LHCN-M2 (cell line): ENCODE measurements at regions not wholly inside any gene's neighbourhood (a gene's known extent, or its start where the extent isn't known, plus 50 kb on each side); places are given as distances from the start of the nearest gene placed in this dataset.

ENCODE experiments used
- DNase-seq: peaks from one replicate; pipeline ENCODE4 v3.0.0-alpha.2; 2012; ENCODE audit warnings: low read depth

GRCh38 chr10:110413903-110414547 lies 83.7 kb upstream of the DUSP5 start:
- peak; percentile 36 for DNase-seq

- DNase-seq: peak; percentile 37
Measured at GRCh38 chr10:110414548-110415309, 83.0 kb upstream of the DUSP5 start.

GRCh38 chr10:110415809-110416208 lies 81.9 kb upstream of the DUSP5 start:
- no peak for DNase-seq

GRCh38 chr10:110416776-110417711 lies 80.7 kb upstream of the DUSP5 start:
- peak; percentile 57 for DNase-seq

GRCh38 chr10:110418218-110418617 lies 79.5 kb upstream of the DUSP5 start:
- DNase-seq: no peak

DNA sequence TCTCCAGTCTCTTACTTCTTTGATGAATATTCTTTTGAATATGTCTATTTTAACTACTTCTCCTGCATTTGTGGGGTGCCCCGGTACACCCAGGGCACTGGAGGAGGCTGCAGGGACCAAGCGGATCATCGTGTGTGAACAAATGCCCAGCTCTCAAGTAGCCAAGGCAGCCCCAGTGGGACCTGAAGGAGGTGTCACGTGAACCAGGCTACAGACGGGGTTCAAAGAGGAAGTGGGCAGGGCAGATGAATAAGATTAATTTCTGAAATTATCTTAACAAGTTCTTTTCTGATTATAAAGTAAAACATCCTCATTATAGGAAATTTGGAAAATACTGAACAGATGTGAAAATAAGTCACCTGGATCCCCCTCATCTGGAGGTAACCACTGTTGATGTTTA lies 78.4 kb upstream of the DUSP5 start:
- no peak for DNase-seq

- DNase-seq: peak; percentile 53
Measured at GRCh38 chr10:110420401-110421193, 77.1 kb upstream of the DUSP5 start.

DNA sequence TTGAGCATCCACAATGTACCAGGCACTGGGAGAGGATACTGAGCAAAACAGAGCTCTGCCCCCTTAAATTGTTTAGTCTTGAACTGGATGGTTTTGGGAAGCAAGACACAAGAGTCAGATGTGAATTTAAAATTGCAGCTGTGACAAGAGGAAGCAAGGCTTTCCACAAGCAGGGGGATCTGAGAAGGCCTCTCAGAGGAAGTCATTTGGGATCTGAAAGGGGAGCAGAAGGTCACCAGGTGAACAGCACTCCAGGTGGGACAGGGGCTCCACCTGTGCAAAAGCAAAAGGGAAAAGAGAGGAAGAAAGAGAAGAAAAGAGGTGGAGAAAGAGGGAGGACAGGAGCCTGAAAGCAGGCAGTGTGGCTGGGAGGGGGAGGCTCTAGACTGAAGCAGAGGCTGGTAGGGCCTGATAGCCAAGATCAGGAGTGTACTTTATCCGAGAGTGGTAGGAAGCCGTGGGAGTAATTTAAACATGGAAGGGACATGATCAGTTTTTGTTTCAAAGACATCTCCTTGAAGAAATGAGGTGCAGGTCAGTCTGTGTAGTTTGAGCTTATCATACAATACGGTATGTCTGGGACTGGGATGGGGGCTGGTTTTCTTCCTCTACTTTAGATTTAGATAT lies 76.1 kb upstream of the DUSP5 start:
- DNase-seq: no peak

- no peak for DNase-seq
Measured at GRCh38 chr10:110422548-110422947, 75.2 kb upstream of the DUSP5 start.

DNA sequence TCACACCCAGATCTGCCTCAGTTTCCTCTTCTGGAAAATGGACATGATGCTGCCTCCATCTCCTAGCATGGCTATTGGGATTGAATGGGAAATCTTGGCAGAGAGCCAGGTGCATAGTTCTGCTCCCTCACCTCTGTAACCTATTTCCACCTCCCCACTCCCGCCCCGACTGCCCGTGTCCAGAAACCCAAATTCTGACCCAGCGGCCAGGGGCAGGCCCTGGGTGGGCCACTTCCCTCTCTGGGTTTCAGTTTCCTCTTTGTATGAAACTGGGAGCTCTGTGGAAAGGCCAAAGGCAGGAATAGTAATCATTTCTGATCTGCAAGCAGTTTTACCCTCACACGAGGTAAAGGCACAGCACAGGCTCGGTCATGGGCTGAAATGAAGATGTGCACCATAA lies 74.1 kb upstream of the DUSP5 start:
- no peak for DNase-seq

DNA sequence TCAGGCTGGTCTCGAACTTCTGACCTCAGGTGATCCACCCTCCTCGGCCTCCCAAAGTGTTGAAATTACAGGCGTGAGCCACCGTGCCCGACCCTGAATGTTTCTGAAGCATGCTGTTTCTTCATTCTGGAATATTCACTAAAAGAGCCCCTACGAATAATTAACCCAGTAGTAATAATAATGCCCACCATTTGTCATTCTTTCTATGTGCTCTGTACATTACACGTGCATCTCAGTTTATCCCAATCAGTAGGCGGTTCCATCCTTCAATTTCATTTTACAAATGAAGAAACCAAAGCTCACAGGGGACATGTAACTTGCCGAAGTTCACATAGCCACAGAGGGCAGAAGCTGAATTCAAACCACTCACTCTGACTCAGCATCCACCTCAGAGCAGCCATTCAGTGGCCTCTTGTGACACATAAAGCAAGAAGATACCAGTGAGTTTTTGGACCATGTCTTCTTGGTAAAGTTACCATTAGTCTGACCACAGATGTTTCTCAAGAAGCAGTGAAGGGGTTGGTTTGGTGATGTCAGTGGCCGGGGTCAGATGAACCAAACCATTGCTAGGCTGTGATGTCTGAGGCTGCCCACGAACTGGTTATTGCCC lies 71.9 kb upstream of the DUSP5 start:
- peak; percentile 98 for DNase-seq

- peak; percentile 88 for DNase-seq
Measured at GRCh38 chr10:110426294-110427181, 71.2 kb upstream of the DUSP5 start.

DNA sequence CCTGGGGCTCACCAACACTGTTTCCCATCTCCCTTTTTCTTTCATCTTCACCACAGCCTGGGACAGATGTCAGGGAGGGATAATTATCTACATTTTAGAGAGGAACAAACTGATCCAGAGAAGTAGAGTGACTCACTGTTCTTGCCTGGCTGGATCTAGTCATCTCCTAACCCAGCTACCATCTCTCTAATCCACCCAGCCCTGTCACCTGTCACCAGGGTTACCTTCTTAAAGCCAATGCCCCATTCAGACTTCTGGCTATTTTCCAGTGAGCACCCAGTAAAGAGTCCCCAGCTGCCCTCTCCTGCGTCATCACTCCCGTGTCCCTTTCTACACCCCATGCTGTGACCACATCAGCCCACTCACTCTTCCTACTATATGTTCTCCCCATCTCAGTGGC lies 68.4 kb upstream of the DUSP5 start:
- peak; percentile 87 for DNase-seq

DNA sequence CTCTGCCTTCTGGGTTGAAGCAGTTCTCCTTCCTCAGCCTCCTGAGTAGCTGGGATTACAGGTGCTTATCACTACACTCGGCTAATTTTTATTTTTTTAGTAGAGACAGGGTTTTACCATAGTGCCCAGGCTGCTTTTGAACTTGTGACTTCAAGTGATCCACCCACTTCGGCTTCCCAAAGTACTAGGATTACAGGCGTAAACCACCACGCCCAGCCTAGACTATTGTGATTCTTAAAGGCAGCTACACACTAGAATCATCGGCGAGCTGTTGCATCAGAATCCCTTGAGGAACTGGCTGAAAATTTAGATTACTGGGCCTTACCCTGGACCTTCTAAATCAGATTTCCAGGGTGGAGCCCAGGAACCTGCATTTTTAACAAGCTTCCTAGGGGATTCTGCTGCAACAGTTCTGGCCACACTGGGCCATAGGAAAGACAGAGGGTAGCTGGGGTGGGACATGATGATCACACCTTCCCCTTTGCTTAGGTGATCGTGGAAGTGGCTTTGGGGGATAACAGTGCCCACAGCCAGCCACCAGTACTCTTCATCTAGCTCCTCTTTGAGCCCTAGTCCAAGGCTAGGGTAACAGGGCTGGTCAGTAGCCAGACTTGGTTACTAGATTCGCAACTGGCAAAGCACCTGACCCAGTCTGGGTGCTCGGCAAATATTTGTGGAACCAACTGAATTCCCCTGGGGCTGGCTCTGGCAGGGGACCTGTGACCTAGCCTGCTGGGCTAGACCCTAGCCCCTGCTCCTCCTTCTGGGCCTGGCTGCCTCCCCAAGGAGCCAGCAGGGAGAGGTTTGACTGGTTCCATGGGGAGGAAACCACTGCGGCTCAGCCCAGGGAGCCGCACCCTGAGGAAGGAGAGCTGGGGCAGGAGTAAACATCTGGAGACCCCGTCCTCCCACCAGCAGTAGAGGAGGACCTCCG lies 67.1 kb upstream of the DUSP5 start:
- DNase-seq: peak; percentile 32

DNA sequence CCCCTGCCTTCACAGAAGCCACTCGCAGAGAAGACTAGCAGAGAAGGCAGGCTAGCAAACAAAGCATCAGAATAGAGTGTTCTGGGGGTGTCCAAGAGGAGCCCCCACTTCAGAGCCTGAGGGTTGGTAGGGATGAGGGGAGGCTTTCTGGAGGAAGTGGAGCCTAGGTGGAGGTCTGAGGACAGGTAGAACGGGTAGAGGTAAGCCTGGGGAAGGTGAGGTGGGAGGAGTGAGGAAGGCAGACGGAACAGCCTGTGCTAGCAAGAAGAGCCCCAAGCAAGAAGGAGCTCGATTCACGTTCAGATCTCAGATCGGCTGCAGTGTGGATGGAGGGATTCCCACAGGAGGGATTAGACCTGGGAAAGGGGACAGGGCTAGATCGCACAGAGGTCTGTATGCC lies 66.0 kb upstream of the DUSP5 start:
- DNase-seq: no peak

DNA sequence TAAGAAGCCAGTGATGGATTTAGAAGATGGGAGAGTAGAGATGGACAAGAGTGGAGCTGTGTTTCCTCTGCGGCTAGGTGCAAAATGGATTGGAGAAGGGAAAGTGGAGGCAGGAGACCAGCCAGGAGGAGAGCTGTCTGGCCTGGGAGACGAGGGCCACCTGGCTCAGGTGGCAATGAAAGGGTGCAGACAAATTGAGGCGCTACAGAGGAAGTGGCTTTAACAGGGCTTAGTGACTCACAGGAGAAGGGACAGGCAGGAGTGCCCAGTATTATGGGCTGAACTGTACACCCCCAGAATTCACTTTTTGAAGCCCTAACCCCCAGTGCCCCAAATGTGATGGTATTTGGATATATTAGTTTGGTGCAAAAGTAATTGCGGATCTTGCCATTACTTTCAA lies 65.6 kb upstream of the DUSP5 start:
- no peak for DNase-seq

DNA sequence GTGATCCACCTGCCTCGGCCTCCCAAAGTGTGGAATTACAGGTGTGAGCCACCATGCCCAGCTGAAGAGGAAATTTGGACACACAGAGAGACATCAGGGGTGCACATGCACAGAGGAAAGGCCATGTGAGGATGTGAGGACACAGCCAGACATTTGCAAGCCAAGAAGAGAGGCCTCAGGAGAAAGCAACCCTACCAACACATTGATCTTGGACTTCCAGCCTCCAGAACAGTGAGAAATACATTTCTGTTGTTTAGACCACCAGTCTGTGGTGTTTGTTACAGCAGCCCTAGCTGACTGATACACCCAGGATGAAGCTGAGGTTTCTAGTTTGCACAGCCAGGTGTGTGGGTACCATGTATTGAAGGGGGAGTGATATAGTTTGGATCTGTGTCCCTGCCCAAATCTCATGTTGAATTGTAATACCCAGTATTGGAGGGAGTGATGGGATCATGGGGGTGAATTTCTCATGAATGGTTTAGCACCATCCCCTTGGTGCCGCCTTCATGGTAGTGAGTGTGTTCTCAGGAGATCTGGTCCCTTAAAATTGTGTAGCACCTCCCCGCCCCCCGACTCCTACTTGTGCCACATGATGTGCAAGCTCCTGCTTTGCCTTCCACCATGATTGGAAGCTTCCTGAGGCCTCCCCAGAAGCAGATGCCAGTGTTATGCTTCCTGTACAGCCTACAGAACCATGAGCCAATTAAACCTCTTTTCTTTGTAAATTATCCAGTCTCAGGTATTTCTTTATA lies 64.7 kb upstream of the DUSP5 start:
- DNase-seq: no peak

DNA sequence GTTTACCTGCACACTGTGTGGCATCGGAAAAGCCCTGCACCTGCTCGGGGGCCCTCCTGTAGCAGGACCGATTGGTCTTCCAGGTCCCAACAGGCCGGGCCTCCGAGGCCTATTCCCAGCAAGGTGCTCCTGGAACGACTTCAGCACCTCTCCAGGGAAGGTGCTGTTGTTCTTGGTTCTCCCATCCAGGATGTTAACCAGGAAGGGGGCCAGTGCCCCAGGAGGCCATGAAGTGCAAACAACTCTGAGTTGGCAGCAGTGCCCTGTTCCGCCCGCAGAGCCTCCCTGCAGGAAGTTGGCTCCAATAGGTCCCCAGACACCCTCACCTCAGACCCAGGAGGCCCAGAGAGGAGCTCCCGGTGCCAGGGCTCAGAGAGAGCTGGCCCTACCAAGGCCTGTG lies 64.0 kb upstream of the DUSP5 start:
- DNase-seq: no peak
